ENCODE measurements at regions not wholly inside any gene's neighbourhood (a gene's known extent, or its start where the extent isn't known, plus 50 kb on each side); places are given as distances from the start of the nearest gene placed in this dataset.

DNA sequence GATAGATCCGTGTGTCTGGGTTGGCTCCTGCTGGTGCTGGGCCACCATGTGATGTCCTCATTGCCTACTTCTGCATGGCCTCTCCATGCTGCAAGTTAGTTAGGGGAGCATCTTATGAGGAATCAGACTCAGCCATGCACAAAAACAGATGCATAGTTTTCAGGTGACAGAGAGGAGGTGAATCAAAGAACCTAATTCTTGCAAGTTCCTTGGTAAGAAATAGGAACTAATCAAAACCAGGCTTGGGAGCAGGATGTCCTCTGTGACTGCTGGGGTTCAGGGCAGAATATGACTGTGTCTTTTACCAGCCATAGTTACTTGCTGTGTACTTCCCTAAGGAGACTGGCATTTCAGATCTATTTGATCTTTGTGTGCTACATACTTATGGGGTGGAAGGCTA lies 61.6 kb downstream of the C9orf152 start:
- CTCF ChIA-PET = interaction anchor here (0.7 to 1.3 kb wide), 4 partner anchors 19 to 242 kb away, joined by 3 read pairs; no protein-coding TSS in a partner anchor
- Mint-ChIP-seq H3K27me3 (ENCODE audit: low read depth) (no peaks in the 10 kb centered on the region), H3K4me1 (peaks cover 18% of the 10 kb centered on the region)

DNA sequence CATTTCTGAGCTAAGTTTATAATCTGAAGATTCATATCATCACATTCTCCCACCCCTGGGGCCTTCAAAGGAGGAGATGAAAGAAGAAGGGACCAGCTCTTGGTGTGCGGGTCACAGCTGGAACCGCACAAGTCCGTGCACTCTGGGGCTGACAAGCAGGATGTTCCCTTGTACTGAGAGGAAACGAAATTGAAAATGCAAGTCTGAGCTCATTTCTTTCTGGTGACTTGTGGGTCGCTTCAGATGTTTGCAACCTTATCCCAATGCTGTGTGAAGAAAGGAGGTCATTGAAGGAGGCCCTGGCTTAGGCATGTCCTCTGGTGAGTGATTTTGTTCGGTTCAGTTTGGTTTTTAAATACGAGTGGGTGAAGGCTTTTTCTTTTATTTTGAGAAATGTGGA lies 59.6 kb downstream of the C9orf152 start:
- POLR2A ChIA-PET = interaction anchor here (0.6 kb wide), 1 partner anchor 96 kb away, joined by 3 read pairs; no protein-coding TSS in a partner anchor
- DNase-seq (ENCODE audit: low spot score) = no peak
- H3K27ac Mint-ChIP-seq = no peak overlapping the region
- no peak overlapping the region for H3K4me3 Mint-ChIP-seq
- ATAC-seq = no peak
- CTCF ChIA-PET = interaction anchor here (0.6 to 2.1 kb wide), 2 partner anchors 245 to 1203 kb away, joined by 3 to 6 read pairs; no protein-coding TSS in a partner anchor
- no peaks in the 10 kb centered on the region for H3K27me3 Mint-ChIP-seq (ENCODE audit: low read depth)
- peaks cover 15% of the 10 kb centered on the region for H3K36me3 Mint-ChIP-seq
- peaks cover 12% of the 10 kb centered on the region for H3K9me3 Mint-ChIP-seq
- H3K4me1 Mint-ChIP-seq = peaks cover 13% of the 10 kb centered on the region
- TF ChIP-seq SP1 (CRISPR knock-in tag; conservative IDR thresholded peaks at IDR 0.05) (no peak), ATF1 (CRISPR knock-in tag; IDR thresholded peaks at IDR 0.05) (no peak), FOXP1 (CRISPR knock-in tag; IDR thresholded peaks at IDR 0.05; ENCODE audit: borderline replicate concordance) (no peak), HMGA2 (CRISPR knock-in tag; IDR thresholded peaks at IDR 0.05) (no peak), ZNF232 (CRISPR knock-in tag; IDR thresholded peaks at IDR 0.05) (no peak), ZNF263 (CRISPR knock-in tag; IDR thresholded peaks at IDR 0.05; ENCODE audit: low read depth) (no peak), RORB (CRISPR knock-in tag; IDR thresholded peaks at IDR 0.05) (no peak)
- TF ChIP-seq, protein P1, sequence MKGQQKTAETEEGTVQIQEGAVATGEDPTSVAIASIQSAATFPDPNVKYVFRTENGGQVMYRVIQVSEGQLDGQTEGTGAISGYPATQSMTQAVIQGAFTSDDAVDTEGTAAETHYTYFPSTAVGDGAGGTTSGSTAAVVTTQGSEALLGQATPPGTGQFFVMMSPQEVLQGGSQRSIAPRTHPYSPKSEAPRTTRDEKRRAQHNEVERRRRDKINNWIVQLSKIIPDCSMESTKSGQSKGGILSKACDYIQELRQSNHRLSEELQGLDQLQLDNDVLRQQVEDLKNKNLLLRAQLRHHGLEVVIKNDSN (CRISPR knock-in tag; IDR thresholded peaks at IDR 0.05) = no peak
- TF ChIP-seq, protein P2, sequence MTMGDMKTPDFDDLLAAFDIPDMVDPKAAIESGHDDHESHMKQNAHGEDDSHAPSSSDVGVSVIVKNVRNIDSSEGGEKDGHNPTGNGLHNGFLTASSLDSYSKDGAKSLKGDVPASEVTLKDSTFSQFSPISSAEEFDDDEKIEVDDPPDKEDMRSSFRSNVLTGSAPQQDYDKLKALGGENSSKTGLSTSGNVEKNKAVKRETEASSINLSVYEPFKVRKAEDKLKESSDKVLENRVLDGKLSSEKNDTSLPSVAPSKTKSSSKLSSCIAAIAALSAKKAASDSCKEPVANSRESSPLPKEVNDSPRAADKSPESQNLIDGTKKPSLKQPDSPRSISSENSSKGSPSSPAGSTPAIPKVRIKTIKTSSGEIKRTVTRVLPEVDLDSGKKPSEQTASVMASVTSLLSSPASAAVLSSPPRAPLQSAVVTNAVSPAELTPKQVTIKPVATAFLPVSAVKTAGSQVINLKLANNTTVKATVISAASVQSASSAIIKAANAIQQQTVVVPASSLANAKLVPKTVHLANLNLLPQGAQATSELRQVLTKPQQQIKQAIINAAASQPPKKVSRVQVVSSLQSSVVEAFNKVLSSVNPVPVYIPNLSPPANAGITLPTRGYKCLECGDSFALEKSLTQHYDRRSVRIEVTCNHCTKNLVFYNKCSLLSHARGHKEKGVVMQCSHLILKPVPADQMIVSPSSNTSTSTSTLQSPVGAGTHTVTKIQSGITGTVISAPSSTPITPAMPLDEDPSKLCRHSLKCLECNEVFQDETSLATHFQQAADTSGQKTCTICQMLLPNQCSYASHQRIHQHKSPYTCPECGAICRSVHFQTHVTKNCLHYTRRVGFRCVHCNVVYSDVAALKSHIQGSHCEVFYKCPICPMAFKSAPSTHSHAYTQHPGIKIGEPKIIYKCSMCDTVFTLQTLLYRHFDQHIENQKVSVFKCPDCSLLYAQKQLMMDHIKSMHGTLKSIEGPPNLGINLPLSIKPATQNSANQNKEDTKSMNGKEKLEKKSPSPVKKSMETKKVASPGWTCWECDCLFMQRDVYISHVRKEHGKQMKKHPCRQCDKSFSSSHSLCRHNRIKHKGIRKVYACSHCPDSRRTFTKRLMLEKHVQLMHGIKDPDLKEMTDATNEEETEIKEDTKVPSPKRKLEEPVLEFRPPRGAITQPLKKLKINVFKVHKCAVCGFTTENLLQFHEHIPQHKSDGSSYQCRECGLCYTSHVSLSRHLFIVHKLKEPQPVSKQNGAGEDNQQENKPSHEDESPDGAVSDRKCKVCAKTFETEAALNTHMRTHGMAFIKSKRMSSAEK (CRISPR knock-in tag; IDR thresholded peaks at IDR 0.05; ENCODE audit: borderline replicate concordance) = no peak

More for the DNA sequence above, 61.6 kb downstream of the C9orf152 start:
- no peak overlapping the region for H3K4me3 Mint-ChIP-seq
- TF ChIP-seq ELF4 (CRISPR knock-in tag; IDR thresholded peaks at IDR 0.05; ENCODE audit: low read depth) (no peak), NFYB (CRISPR knock-in tag; conservative IDR thresholded peaks at IDR 0.05; ENCODE audit: low read depth) (no peak), FOXJ3 (CRISPR knock-in tag; IDR thresholded peaks at IDR 0.05; ENCODE audit: borderline replicate concordance) (no peak), TCF7 (CRISPR knock-in tag; IDR thresholded peaks at IDR 0.05; ENCODE audit: low read depth) (no peak)
- TF ChIP-seq, protein P3, sequence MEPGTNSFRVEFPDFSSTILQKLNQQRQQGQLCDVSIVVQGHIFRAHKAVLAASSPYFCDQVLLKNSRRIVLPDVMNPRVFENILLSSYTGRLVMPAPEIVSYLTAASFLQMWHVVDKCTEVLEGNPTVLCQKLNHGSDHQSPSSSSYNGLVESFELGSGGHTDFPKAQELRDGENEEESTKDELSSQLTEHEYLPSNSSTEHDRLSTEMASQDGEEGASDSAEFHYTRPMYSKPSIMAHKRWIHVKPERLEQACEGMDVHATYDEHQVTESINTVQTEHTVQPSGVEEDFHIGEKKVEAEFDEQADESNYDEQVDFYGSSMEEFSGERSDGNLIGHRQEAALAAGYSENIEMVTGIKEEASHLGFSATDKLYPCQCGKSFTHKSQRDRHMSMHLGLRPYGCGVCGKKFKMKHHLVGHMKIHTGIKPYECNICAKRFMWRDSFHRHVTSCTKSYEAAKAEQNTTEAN (CRISPR knock-in tag; IDR thresholded peaks at IDR 0.05) = no peak
- H3K27ac Mint-ChIP-seq = no peak overlapping the region; the same call in 1 of the 2 replicates
- POLR2A ChIA-PET = no interaction called here
- DNase-seq (ENCODE audit: low spot score) = no peak
- ATAC-seq = no peak
- H3K9me3 Mint-ChIP-seq = peaks cover 12% of the 10 kb centered on the region
- peaks cover 17% of the 10 kb centered on the region for H3K36me3 Mint-ChIP-seq

DNA sequence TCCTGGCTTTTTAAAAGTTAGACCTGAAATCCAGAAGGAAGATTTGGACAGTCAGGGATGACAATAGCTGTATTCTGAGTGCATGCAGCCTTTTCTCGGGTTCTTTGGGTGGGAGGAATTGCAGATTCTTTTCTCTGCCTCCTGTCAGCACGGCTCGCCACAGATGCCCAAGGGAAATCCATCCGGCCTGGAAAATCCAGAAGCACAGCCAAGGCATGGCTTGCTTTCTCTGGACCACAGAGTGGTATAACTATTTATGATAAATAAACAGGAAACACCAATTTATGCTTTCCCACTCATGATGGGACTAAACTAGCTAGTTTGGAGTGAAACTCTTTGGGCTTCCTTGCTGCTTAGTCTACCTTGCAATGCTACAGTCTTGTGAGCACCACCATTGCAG lies 59.1 kb downstream of the C9orf152 start:
- no peaks in the 10 kb centered on the region for H3K27me3 Mint-ChIP-seq (ENCODE audit: low read depth)
- H3K4me1 Mint-ChIP-seq = peaks cover 13% of the 10 kb centered on the region
- TF ChIP-seq MXD4 (CRISPR knock-in tag; IDR thresholded peaks at IDR 0.05; ENCODE audit: borderline replicate concordance) = no peak
- no peak for TF ChIP-seq HMGA2 (CRISPR knock-in tag; IDR thresholded peaks at IDR 0.05)
- TF ChIP-seq GTF2I (CRISPR knock-in tag; conservative IDR thresholded peaks at IDR 0.05) = no peak
- TF ChIP-seq, protein P4, sequence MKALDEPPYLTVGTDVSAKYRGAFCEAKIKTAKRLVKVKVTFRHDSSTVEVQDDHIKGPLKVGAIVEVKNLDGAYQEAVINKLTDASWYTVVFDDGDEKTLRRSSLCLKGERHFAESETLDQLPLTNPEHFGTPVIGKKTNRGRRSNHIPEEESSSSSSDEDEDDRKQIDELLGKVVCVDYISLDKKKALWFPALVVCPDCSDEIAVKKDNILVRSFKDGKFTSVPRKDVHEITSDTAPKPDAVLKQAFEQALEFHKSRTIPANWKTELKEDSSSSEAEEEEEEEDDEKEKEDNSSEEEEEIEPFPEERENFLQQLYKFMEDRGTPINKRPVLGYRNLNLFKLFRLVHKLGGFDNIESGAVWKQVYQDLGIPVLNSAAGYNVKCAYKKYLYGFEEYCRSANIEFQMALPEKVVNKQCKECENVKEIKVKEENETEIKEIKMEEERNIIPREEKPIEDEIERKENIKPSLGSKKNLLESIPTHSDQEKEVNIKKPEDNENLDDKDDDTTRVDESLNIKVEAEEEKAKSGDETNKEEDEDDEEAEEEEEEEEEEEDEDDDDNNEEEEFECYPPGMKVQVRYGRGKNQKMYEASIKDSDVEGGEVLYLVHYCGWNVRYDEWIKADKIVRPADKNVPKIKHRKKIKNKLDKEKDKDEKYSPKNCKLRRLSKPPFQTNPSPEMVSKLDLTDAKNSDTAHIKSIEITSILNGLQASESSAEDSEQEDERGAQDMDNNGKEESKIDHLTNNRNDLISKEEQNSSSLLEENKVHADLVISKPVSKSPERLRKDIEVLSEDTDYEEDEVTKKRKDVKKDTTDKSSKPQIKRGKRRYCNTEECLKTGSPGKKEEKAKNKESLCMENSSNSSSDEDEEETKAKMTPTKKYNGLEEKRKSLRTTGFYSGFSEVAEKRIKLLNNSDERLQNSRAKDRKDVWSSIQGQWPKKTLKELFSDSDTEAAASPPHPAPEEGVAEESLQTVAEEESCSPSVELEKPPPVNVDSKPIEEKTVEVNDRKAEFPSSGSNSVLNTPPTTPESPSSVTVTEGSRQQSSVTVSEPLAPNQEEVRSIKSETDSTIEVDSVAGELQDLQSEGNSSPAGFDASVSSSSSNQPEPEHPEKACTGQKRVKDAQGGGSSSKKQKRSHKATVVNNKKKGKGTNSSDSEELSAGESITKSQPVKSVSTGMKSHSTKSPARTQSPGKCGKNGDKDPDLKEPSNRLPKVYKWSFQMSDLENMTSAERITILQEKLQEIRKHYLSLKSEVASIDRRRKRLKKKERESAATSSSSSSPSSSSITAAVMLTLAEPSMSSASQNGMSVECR (CRISPR knock-in tag; IDR thresholded peaks at IDR 0.05; ENCODE audit: borderline replicate concordance) = no peak
- TF ChIP-seq JUN (CRISPR knock-in tag; IDR thresholded peaks at IDR 0.05) = no peak
- TF ChIP-seq TEAD4 (CRISPR knock-in tag; IDR thresholded peaks at IDR 0.05) = no peak
- TF ChIP-seq GABPB1 (CRISPR knock-in tag; IDR thresholded peaks at IDR 0.05) = no peak
- TF ChIP-seq CREB1 (CRISPR knock-in tag; IDR thresholded peaks at IDR 0.05) = no peak
- no peak for TF ChIP-seq SMAD4 (CRISPR knock-in tag; IDR thresholded peaks at IDR 0.05)
- TF ChIP-seq PRRX2 (CRISPR knock-in tag; IDR thresholded peaks at IDR 0.05) = no peak

More for the DNA sequence above, 59.1 kb downstream of the C9orf152 start:
- CTCF ChIA-PET = interaction anchor here (2.1 kb wide), 1 partner anchor 246 kb away, joined by 6 read pairs; no protein-coding TSS in a partner anchor
- no peak for DNase-seq (ENCODE audit: low spot score)
- H3K27ac Mint-ChIP-seq = no peak overlapping the region
- peaks cover 15% of the 10 kb centered on the region for H3K36me3 Mint-ChIP-seq
- no peak for ATAC-seq
- H3K4me3 Mint-ChIP-seq = no peak overlapping the region
- H3K9me3 Mint-ChIP-seq = peaks cover 12% of the 10 kb centered on the region
- POLR2A ChIA-PET = interaction anchor here (0.6 kb wide), 1 partner anchor 97 kb away, joined by 3 read pairs; no protein-coding TSS in a partner anchor

Measured in WTC11 (cell line).